Neural crest cell (in vitro differentiated cells): ENCODE measurements at regions not wholly inside any gene's neighbourhood (a gene's known extent, or its start where the extent isn't known, plus 50 kb on each side); places are given as distances from the start of the nearest gene placed in this dataset.

Experiments used
- DNase-seq: peaks from one replicate; pipeline ENCODE4 v3.0.0; 2021; ENCODE audit warnings: low read depth, mixed read lengths, low spot score
- H3K27ac Mint-ChIP-seq: one replicate; pipeline ENCODE4 v1.8.0; 2021; ENCODE audit warnings: mild to moderate bottlenecking, mixed read lengths; ENCODE audit not compliant: unreplicated experiment
- H3K27me3 Mint-ChIP-seq: 2 replicates; pipeline ENCODE4 v1.8.0; 2021; ENCODE audit warnings: low read depth, mild to moderate bottlenecking, mixed read lengths
- H3K36me3 Mint-ChIP-seq: 2 replicates; pipeline ENCODE4 v1.8.0; 2021; ENCODE audit warnings: low read depth, mild to moderate bottlenecking, mixed read lengths
- H3K4me1 Mint-ChIP-seq: 2 replicates; pipeline ENCODE4 v1.8.0; 2021; ENCODE audit warnings: mixed read lengths
- H3K4me3 Mint-ChIP-seq: one replicate; pipeline ENCODE4 v1.8.0; 2021; ENCODE audit warnings: mild to moderate bottlenecking, mixed read lengths
- H3K9me3 Mint-ChIP-seq: 2 replicates; pipeline ENCODE4 v1.8.0; 2021; ENCODE audit warnings: mixed read lengths
- CTCF ChIP-seq: fragments of 200-600 bp; sonication (generic); conservative IDR thresholded peaks from 2 replicates; pipeline ENCODE4 v1.5.0; 2021; ENCODE audit warnings: antibody characterized with exemption, mild to moderate bottlenecking

GRCh38 chr4:33661636-33662035 is 2582.7 kb downstream of the ARAP2 start:
- H3K27ac Mint-ChIP-seq: no peak overlapping the region
- DNase-seq: no peak
- H3K27me3 Mint-ChIP-seq: no peaks in the 10 kb centered on the region
- H3K9me3 Mint-ChIP-seq: peaks cover 24% of the 10 kb centered on the region
- H3K36me3 Mint-ChIP-seq: peaks cover 4% of the 10 kb centered on the region
- no peak overlapping the region for H3K4me3 Mint-ChIP-seq
- no peaks in the 10 kb centered on the region for H3K4me1 Mint-ChIP-seq
- TF ChIP-seq CTCF: no peak

GRCh38 chr4:33685939-33686338 is 2558.4 kb downstream of the ARAP2 start:
- Mint-ChIP-seq H3K4me1 (peaks cover 6% of the 10 kb centered on the region), H3K9me3 (peaks cover 9% of the 10 kb centered on the region), H3K36me3 (no peaks in the 10 kb centered on the region), H3K4me3 (no peak overlapping the region), H3K27me3 (no peaks in the 10 kb centered on the region), H3K27ac (no peak overlapping the region)
- no peak for TF ChIP-seq CTCF
- no peak for DNase-seq

- Mint-ChIP-seq H3K4me3 (no peak overlapping the region), H3K27me3 (no peaks in the 10 kb centered on the region), H3K9me3 (peaks cover 2% of the 10 kb centered on the region), H3K36me3 (no peaks in the 10 kb centered on the region), H3K4me1 (no peaks in the 10 kb centered on the region), H3K27ac (no peak overlapping the region)
- no peak for DNase-seq
- TF ChIP-seq CTCF: no peak
Measured at GRCh38 chr4:33696041-33696440, 2548.3 kb downstream of the ARAP2 start.

GRCh38 chr4:33696586-33696985 is 2547.7 kb downstream of the ARAP2 start:
- H3K27ac Mint-ChIP-seq: no peak overlapping the region
- H3K9me3 Mint-ChIP-seq: peaks cover 3% of the 10 kb centered on the region

GRCh38 chr4:33709247-33709646 is 2535.1 kb downstream of the ARAP2 start:
- H3K36me3 Mint-ChIP-seq: peaks cover 4% of the 10 kb centered on the region
- no peak overlapping the region for H3K27ac Mint-ChIP-seq
- H3K4me3 Mint-ChIP-seq: no peak overlapping the region
- H3K4me1 Mint-ChIP-seq: no peaks in the 10 kb centered on the region
- no peak for DNase-seq
- no peaks in the 10 kb centered on the region for H3K27me3 Mint-ChIP-seq
- TF ChIP-seq CTCF: no peak
- H3K9me3 Mint-ChIP-seq: peaks cover 9% of the 10 kb centered on the region

More at GRCh38 chr4:33696586-33696985, 2547.7 kb downstream of the ARAP2 start:
- Mint-ChIP-seq H3K4me1 (no peaks in the 10 kb centered on the region), H3K4me3 (no peak overlapping the region), H3K27me3 (no peaks in the 10 kb centered on the region), H3K36me3 (no peaks in the 10 kb centered on the region)
- no peak for TF ChIP-seq CTCF
- DNase-seq: no peak

GRCh38 chr4:33711826-33712225 is 2532.5 kb downstream of the ARAP2 start:
- TF ChIP-seq CTCF: no peak
- peaks cover 9% of the 10 kb centered on the region for H3K9me3 Mint-ChIP-seq
- DNase-seq: no peak
- H3K4me3 Mint-ChIP-seq: no peak overlapping the region
- peaks cover 4% of the 10 kb centered on the region for H3K36me3 Mint-ChIP-seq
- no peak overlapping the region for H3K27ac Mint-ChIP-seq
- H3K27me3 Mint-ChIP-seq: no peaks in the 10 kb centered on the region
- H3K4me1 Mint-ChIP-seq: no peaks in the 10 kb centered on the region
